COLO829 (cell line): ENCODE measurements at regions not wholly inside any gene's neighbourhood (a gene's known extent, or its start where the extent isn't known, plus 50 kb on each side); places are given as distances from the start of the nearest gene placed in this dataset.

Source experiments
- DNase-seq: peaks from one replicate; pipeline ENCODE4 v3.0.0; 2012; ENCODE audit warnings: low spot score

DNA sequence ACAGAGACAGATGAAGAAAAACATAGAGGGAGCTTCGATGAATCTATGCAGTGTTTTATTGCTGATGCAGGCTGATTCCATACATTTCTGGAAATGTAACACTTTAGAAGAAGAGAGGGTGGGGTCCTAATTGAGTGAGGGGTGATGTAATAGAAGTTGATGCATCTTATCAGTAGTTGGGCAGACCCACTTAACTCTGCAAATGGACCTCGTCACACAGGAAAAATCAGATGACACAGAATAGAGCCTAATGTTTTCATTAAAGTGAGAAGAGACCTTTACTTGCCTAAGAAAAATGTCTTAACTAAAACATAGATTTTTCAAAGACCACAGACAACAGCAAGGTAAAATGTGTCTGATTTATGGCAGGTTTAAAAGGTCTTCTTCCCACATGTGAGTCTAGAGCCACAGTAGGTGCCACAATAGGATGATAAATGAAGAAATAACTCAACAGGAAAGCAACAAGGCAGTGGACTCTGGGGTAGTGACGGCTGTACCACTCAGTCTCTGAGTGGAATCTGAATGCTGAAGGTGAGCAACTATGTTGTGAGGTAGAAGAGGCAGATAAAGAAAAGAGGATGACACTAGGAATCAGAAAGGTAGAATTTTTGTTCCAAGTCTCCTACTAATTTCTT lies 414.7 kb upstream of the PIK3C3 start:
- DNase-seq: no peak

GRCh38 chr18:41538751-41539150 lies 416.3 kb upstream of the PIK3C3 start:
- DNase-seq: no peak

GRCh38 chr18:41537666-41538065 lies 417.4 kb upstream of the PIK3C3 start:
- DNase-seq: no peak

DNA sequence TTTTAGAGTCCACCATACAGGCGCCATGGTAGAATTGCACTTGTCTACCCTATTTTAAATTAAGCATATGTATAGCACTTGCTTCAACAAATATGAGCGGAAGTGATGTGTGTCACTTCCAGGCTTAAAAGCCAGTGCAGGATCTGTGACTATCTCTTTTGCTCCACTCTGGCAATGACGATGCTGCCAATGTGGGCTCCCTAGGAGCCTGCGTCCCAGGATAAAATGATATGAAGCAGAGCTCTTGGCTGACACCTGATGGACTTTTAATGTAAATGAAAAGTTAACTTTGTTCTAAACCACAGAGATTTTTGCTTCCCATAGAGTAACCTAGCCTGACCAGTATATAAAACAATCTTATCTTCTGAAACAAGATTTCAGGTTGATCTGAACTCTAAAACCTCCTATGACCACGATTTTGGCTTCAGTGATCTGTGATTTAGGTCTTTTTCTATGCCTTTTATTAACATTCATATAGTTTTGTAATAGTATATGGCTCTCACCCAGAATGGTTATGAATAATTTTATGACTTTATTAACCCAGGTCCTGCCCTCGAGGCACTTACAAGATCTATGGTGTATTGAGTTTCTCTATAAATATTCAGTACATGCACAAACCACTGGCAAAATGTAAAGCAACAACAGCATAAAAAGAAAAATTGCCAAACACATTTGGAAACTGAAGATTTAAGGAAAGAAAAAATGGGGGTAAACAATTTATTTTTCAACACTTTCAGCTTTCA lies 422.5 kb upstream of the PIK3C3 start:
- DNase-seq: no peak

DNA sequence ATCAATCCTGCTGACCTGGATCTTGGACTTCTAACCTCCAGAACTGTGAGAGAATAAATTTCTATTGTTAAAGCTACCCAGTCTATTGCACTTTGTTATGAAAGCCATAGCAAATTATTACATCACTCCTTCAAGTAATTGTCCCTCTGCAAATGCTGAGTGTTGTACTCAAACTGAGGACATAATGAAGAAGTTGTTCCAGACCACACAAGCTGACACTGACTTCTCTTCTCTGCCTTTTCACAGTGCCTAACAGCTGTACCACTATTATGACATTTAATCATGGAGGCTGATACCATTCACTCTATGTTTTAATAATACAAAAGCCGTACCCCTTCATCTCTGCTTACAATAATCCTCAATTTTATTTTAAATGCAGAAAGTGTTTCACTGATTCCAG lies 424.1 kb upstream of the PIK3C3 start:
- DNase-seq: no peak

DNA sequence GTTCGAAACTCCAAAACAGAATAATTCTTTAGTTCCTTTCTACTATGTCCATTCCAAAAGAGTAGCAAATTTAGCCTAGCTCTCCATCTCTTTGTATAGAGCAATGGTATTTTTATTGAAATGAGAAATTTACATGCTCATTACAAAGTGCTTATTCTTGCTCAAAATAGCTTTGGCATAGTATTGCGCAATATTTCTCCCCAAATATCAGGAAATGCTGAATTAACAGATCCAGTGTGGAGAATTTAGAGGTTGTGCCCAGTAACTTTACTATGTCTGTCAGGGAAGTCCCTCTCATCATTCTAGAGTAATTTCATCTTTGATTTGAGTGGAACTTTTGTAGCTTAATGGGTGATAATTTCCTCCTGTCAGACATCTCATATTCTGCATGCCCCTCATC lies 425.9 kb upstream of the PIK3C3 start:
- no peak for DNase-seq

- no peak for DNase-seq
Measured at GRCh38 chr18:41526054-41526453, 429.0 kb upstream of the PIK3C3 start.

- no peak for DNase-seq
Measured at GRCh38 chr18:41524674-41525470, 430.2 kb upstream of the PIK3C3 start.

- no peak for DNase-seq
Measured at GRCh38 chr18:41517142-41517541, 437.9 kb upstream of the PIK3C3 start.

DNA sequence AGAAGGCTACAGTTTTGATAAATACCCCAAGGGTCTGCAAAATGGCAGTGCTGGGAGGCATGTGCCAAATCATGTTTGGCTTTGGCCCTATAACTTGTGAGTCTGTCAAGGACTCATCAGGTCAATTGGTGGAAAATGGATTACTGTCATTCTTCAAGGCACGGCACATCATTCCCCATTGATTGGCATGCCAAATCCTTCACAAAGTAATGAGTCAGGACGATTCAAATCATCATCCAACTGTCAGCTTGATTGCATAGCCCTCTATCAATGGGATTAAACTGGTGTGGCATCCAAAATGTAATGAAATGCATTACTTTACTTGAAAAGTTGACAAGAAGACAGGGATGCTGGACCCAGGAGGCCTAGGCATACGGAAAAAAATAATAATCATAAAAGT lies 441.6 kb upstream of the PIK3C3 start:
- DNase-seq: no peak

DNA sequence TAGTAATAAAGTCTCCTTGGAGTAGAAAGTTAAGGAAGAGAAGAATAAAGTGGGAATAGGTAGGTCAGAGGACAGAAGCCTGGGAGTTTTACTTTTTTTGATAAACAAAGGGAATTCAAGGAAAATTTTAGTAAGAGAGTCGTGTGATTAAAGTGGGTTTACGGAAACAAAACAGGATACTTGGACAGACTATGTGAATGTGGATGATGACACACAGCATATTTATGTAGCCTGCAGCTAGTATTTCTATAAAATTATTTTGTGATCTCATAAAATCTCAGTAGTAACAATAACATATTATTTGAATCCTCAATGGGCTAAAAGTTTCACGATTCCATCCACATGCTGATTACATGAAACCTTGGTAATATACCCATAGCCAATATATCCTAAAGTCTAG lies 450.7 kb upstream of the PIK3C3 start:
- DNase-seq: no peak

DNA sequence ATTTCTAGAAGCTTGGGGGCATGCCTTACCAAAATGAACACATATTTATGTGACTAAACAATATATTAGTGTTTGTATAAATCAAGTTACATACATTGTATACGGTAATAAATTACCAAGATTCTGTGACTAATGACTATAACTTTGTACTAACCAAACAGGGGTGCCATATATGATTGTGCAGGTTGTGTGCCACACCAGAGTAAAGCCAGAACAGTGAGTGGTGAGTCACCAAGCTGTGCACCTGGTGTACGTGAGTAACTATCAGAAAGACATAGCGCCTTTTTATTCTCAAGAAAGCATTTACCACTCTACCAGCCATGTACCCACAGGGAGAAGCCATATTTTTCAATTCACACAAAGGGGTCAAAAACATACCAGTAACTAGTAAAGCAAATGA lies 453.2 kb upstream of the PIK3C3 start:
- DNase-seq: no peak

DNA sequence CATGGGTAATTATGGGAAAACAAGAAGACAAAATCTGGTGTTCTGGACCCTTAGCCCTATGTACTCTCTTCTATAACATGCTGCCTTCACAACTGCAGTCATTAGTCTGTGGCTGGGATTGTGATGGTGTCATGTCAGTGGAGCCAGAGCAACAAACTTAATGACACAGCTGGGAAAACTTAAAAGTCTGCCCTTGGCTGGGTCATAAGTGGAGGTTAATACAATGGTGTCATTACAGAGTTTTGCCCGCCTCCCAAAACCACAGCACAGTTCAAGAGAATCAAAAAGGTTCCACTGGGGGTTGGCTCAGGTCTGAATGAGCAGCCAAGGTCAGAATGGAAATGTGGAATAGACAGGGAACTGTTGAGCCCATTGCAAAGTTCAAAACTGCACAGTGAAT lies 455.7 kb upstream of the PIK3C3 start:
- no peak for DNase-seq

DNA sequence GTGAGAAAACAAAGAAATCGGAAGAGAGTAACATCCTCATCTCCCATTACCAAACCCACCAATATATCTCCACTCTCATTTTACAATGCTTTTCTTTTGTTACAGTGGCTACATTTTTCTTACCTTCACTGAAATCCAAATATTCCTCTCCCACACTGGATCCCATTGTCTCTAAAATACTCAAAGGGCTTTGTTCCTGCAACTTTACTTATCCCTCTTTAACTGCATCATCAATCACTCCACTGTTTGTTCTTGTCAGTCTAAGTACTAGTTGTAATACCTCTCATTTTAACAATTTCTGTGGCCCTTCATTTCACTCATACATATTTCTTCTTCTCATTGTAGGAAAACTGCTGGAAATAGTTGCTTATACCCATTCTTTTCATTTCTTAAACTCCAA lies 464.2 kb upstream of the PIK3C3 start:
- no peak for DNase-seq

DNA sequence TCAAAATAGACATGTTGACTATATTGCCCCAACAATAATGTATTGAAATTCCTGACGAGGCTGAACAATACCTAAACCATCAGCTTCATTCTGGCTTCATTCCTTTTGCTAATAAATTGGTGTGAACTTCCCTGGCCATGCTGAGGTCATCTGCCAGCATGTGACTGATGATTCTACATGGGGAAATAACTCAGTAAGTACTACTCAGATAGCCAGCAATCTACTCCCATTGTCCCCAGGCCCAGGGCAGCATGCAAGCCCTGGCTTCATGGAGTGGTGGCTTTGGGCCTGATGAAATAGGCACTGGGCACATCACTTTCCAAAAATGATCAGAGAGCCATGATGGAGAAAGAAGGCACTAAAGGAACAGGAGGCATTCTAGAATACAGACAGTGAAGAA lies 468.5 kb upstream of the PIK3C3 start:
- DNase-seq: no peak

- DNase-seq: no peak
Measured at GRCh38 chr18:41484069-41484468, 471.0 kb upstream of the PIK3C3 start.

DNA sequence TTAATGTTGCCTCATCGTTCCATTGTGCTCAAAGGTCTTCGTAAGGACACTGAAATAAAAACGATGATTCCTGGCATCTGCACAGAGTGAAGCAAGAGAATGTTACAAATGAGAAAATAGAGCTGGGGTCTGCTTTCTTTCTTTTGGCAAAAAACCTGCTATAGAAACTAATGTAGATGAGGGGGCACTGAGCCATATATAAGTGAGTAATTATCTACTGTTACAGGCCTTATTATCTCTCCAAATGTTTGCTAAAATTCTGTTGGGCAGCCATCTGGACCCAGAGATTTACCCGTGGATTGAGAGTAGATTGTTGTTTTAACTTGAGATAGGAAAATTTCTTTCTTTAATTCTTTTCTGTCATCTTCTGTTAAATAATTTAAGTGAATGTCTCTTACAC lies 472.5 kb upstream of the PIK3C3 start:
- DNase-seq: no peak

DNA sequence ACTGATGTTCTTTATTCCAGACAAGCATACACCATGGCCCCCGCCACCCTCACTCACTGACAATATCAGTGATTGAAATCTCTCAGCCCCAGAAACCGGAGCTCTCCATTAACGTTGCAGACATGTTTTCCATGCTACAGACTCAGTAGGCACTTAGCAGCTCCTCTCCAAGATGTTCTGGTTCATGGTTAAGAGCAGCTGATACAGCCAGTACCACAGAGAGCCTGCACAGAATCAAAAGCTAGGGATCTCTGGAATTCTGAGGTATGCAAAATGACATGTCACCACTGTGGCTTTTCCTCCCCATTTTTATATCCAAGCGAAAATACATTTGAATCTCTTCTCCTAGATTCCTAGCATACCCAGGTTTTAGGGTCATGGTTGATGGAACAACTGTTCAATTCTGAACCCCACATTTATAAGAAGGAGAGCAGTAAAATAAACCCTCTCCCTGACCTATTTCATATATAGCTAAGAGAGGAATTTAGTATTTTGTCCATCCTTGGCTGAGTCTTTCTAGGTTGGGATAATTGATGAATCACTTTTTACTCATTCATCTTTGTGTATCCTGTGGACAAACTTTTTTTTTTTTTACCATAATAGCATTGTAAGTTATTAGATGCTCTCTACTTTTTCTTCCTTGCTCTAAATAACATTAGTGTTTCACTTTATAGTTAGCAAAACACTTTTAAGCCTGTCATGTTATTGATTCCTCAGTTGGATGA lies 488.4 kb upstream of the PIK3C3 start:
- no peak for DNase-seq

GRCh38 chr18:41465386-41465785 lies 489.6 kb upstream of the PIK3C3 start:
- no peak for DNase-seq

- DNase-seq: no peak
Measured at GRCh38 chr18:41464278-41464677, 490.8 kb upstream of the PIK3C3 start.

- DNase-seq: no peak
Measured at GRCh38 chr18:41462946-41463345, 492.1 kb upstream of the PIK3C3 start.

DNA sequence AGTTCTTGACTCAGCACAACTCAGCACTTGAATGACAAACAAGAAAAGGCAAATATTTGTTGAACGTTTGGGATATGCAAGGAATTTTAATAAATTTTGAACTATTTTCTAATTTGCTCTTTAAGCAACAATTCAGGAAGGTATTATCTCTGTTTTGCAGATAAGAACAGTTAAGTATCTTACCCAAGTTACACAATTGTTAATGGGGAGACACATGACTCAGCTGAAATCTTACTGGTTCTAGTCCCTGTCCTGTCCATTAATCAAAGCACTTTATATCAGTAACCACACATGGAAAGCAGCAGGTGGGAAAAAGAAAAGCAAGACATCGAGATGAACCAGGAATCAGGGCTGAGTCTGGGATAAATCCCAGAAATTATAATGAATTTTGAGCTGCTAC lies 493.9 kb upstream of the PIK3C3 start:
- DNase-seq: no peak

- no peak for DNase-seq
Measured at GRCh38 chr18:41459656-41460055, 495.4 kb upstream of the PIK3C3 start.
